ENCODE measurements at regions not wholly inside any gene's neighbourhood (a gene's known extent, or its start where the extent isn't known, plus 50 kb on each side); places are given as distances from the start of the nearest gene placed in this dataset.

GRCh38 chr6:19329078-19329477, 508.1 kb upstream of the ID4 start:
- no peak for TF ChIP-seq EZH2 (IDR thresholded peaks at IDR 0.05; ENCODE audit: borderline replicate concordance, low read length)
- no peak for TF ChIP-seq CTCF (IDR thresholded peaks at IDR 0.05; ENCODE audit: low read length)
- H3K27ac ChIP-seq (ENCODE audit: low read depth, low read length, poor library complexity, severe bottlenecking) = no peak overlapping the region
- H3K79me2 ChIP-seq (ENCODE audit: insufficient read depth, low read length) = no peaks in the 10 kb centered on the region
- H3K9ac ChIP-seq (ENCODE audit: low read length) = no peak overlapping the region
- H3K27me3 ChIP-seq (ENCODE audit: insufficient read depth, low read length) = no peaks in the 10 kb centered on the region
- no peak overlapping the region for H3K4me3 ChIP-seq (ENCODE audit: low read depth, low read length, poor library complexity, severe bottlenecking)
- no peaks in the 10 kb centered on the region for H3K4me1 ChIP-seq (ENCODE audit: insufficient read depth, low read length, severe bottlenecking)
- no peaks in the 10 kb centered on the region for H3K36me3 ChIP-seq (ENCODE audit: insufficient read depth, low read length)
- H3K4me2 ChIP-seq (ENCODE audit: low read length) = no peak overlapping the region
- no peak overlapping the region for H2AFZ ChIP-seq (ENCODE audit: low read length)
- no peaks in the 10 kb centered on the region for H3F3A ChIP-seq (ENCODE audit: insufficient read depth, low read length)
- no peaks in the 10 kb centered on the region for H3K9me2 ChIP-seq (ENCODE audit: low read depth, low read length)
- no peaks in the 10 kb centered on the region for H3K9me3 ChIP-seq (ENCODE audit: low read length)
- H4K20me1 ChIP-seq (ENCODE audit: insufficient read depth, low read length) = no peaks in the 10 kb centered on the region

- Histone ChIP-seq H3K9me3 (ENCODE audit: low read length) (no peaks in the 10 kb centered on the region), H4K20me1 (ENCODE audit: insufficient read depth, low read length) (no peaks in the 10 kb centered on the region), H3K9me2 (ENCODE audit: low read depth, low read length) (no peaks in the 10 kb centered on the region), H3K27me3 (ENCODE audit: insufficient read depth, low read length) (no peaks in the 10 kb centered on the region), H3F3A (ENCODE audit: insufficient read depth, low read length) (no peaks in the 10 kb centered on the region), H3K4me1 (ENCODE audit: insufficient read depth, low read length, severe bottlenecking) (no peaks in the 10 kb centered on the region), H3K27ac (ENCODE audit: low read depth, low read length, poor library complexity, severe bottlenecking) (no peak overlapping the region), H3K9ac (ENCODE audit: low read length) (no peak overlapping the region), H3K4me3 (ENCODE audit: low read depth, low read length, poor library complexity, severe bottlenecking) (no peak overlapping the region), H3K79me2 (ENCODE audit: insufficient read depth, low read length) (no peaks in the 10 kb centered on the region), H2AFZ (ENCODE audit: low read length) (no peak overlapping the region), H3K4me2 (ENCODE audit: low read length) (no peak overlapping the region), H3K36me3 (ENCODE audit: insufficient read depth, low read length) (no peaks in the 10 kb centered on the region)
- TF ChIP-seq EZH2 (IDR thresholded peaks at IDR 0.05; ENCODE audit: borderline replicate concordance, low read length) (no peak), CTCF (IDR thresholded peaks at IDR 0.05; ENCODE audit: low read length) (no peak)
These were observed 506.1 kb upstream of the ID4 start for GRCh38 chr6:19331089-19331488.

DNA sequence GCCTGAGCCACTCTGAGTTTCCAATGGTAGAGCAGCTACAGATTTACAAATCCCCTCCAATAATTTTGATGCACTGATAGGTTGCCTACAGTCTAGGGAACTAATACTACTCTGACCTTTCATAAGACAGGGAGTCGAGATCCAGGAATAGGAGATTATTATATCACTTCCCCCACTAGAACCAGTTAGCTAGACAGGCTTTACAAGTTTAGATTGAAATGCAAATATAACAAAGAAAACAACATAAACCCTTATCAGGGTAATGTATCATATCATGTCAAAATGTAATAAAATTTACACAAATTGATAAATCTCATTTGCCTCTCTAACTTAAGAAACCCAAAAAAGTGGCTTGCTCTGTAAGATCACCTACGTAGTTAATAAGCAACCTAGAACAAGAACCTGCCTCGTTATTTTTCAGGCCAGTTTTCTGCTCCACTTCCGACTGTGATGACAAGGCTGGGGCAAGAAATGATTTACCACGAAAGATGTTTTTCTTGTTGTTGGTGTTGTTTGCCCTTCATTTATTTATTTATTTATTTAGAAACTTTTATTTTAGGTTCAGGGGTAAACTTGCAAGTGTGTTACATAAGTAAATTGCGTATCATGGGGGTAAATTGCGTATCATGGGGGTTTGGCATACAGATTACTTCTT, 504.2 kb upstream of the ID4 start:
- H3K4me1 ChIP-seq (ENCODE audit: insufficient read depth, low read length, severe bottlenecking) = no peaks in the 10 kb centered on the region
- no peaks in the 10 kb centered on the region for H3F3A ChIP-seq (ENCODE audit: insufficient read depth, low read length)
- no peaks in the 10 kb centered on the region for H3K9me2 ChIP-seq (ENCODE audit: low read depth, low read length)
- H3K27ac ChIP-seq (ENCODE audit: low read depth, low read length, poor library complexity, severe bottlenecking) = no peak overlapping the region
- TF ChIP-seq EZH2 (IDR thresholded peaks at IDR 0.05; ENCODE audit: borderline replicate concordance, low read length) = no peak
- no peak for TF ChIP-seq CTCF (IDR thresholded peaks at IDR 0.05; ENCODE audit: low read length)
- no peak overlapping the region for H3K4me3 ChIP-seq (ENCODE audit: low read depth, low read length, poor library complexity, severe bottlenecking)
- H3K4me2 ChIP-seq (ENCODE audit: low read length) = no peak overlapping the region
- H4K20me1 ChIP-seq (ENCODE audit: insufficient read depth, low read length) = no peaks in the 10 kb centered on the region
- H3K27me3 ChIP-seq (ENCODE audit: insufficient read depth, low read length) = no peaks in the 10 kb centered on the region
- H3K36me3 ChIP-seq (ENCODE audit: insufficient read depth, low read length) = no peaks in the 10 kb centered on the region
- H2AFZ ChIP-seq (ENCODE audit: low read length) = no peak overlapping the region
- H3K9me3 ChIP-seq (ENCODE audit: low read length) = no peaks in the 10 kb centered on the region
- no peak overlapping the region for H3K9ac ChIP-seq (ENCODE audit: low read length)
- no peaks in the 10 kb centered on the region for H3K79me2 ChIP-seq (ENCODE audit: insufficient read depth, low read length)

Measured in OCI-LY1 (cell line).